ENCODE measurements at regions not wholly inside any gene's neighbourhood (a gene's known extent, or its start where the extent isn't known, plus 50 kb on each side); places are given as distances from the start of the nearest gene placed in this dataset.

DNA sequence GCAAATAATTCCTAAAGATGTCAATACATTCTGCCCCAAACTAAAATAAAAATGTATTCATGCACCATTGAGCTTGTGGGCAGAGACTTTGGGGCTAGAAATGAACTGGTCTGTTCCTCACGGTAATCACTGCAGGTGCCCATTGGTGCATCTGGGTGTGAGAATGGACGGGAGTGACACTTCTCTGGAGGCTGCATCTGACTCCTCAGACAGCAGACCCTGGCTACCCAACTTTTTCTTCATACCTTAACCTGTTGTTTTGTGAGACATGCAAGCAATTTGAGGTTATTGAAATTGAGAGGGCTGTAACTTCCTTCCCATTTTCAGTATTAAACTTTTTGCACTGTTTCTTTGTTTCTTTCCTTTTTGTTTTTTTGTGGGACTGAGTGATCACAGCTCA, 333.4 kb downstream of the ICE1 start (continued):
- TF ChIP-seq KDM4A (IDR thresholded peaks at IDR 0.05; ENCODE audit: low read depth, low read length, severe bottlenecking), result no peak
- no peak for TF ChIP-seq RBBP5 (IDR thresholded peaks at IDR 0.05; ENCODE audit: borderline replicate concordance, low read depth, low read length)
- no peak for TF ChIP-seq CHD2 (IDR thresholded peaks at IDR 0.05; ENCODE audit: low read length)

Data from H1 (cell line).